ENCODE measurements at regions not wholly inside any gene's neighbourhood (a gene's known extent, or its start where the extent isn't known, plus 50 kb on each side); places are given as distances from the start of the nearest gene placed in this dataset.

DNA sequence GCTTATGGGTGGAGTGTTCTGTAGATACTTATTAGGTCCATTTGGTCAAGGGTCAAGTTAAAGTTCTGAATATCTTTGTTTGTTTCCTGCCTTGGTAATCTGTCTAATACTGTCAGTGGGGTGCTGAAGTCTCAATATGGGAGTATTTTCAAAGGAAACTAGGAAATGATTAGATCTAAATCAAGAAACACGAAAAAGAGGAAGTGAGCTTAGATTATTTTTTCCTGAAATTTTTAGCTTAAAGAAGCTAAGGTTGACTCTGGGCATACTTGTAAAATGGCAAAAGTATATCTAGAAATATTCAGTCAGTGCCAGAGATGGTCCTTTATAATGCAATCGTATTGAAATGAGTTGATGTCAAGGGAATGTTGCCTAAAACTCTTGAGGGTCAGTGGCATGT lies 313.5 kb downstream of the ICE1 start:
- TF ChIP-seq, protein P1, sequence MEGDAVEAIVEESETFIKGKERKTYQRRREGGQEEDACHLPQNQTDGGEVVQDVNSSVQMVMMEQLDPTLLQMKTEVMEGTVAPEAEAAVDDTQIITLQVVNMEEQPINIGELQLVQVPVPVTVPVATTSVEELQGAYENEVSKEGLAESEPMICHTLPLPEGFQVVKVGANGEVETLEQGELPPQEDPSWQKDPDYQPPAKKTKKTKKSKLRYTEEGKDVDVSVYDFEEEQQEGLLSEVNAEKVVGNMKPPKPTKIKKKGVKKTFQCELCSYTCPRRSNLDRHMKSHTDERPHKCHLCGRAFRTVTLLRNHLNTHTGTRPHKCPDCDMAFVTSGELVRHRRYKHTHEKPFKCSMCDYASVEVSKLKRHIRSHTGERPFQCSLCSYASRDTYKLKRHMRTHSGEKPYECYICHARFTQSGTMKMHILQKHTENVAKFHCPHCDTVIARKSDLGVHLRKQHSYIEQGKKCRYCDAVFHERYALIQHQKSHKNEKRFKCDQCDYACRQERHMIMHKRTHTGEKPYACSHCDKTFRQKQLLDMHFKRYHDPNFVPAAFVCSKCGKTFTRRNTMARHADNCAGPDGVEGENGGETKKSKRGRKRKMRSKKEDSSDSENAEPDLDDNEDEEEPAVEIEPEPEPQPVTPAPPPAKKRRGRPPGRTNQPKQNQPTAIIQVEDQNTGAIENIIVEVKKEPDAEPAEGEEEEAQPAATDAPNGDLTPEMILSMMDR (IDR thresholded peaks at IDR 0.05) = no peak
- no peak for TF ChIP-seq POLR2A (IDR thresholded peaks at IDR 0.05)

Data from thyroid gland (tissue), 4 donors.